HCT116 (cell line): ENCODE measurements at regions not wholly inside any gene's neighbourhood (a gene's known extent, or its start where the extent isn't known, plus 50 kb on each side); places are given as distances from the start of the nearest gene placed in this dataset.

Experiments used
- ATAC-seq: fragments of 200-7000 bp; cut with Tn5 transposase; 2 replicates; pipeline ENCODE4 v1.9.1; 2020; ENCODE audit warnings: mild to moderate bottlenecking, moderate library complexity
- BruUV-seq: library from RNA; stranded (reverse); fragments of 400-500 nt; replicated peaks from 2 replicates; lab custom pipeline; 2021; lab: Mats Ljungman, UMichigan
- CTCF ChIA-PET: fragments of 300-600 bp; sonication (Branson Sonifier 250); formaldehyde crosslinking; loops from one replicate; lab custom pipeline; 2021; ENCODE audit warnings: antibody characterized with exemption; lab: Charles Lee
- POLR2A ChIA-PET: fragments of 300-600, 350-600 bp; sonication (Branson Sonifier 250); formaldehyde crosslinking; loops from one replicate; lab custom pipeline; 2021; ENCODE audit warnings: antibody characterized with exemption; lab: Charles Lee
- RAD21 ChIA-PET, 2 experiments: fragments of 300-600 bp; sonication (Branson Sonifier 250); formaldehyde crosslinking; loops; one replicate each; lab custom pipeline; 2023; ENCODE audit warnings: low total read pairs in 2 of 2; ENCODE audit not compliant: uncharacterized antibody in 2 of 2, unreplicated experiment in 2 of 2, low non-redundant PET in 1 of 2; lab: Charles Lee
- DNase-seq: peaks from one replicate; pipeline ENCODE4 v3.0.0-alpha.2; 2010; ENCODE audit warnings: low read depth, low spot score
- H2AFZ ChIP-seq: fragments of 200-600 bp; shearing (Covaris generic), sonication (generic); 2 replicates; pipeline ENCODE4 v1.6.1; 2017; ENCODE audit warnings: low read depth, mixed run types, mixed read lengths, antibody characterized with exemption, low read length; ENCODE audit not compliant: poor library complexity, severe bottlenecking
- H3K27ac ChIP-seq: 2 replicates; pipeline ENCODE4 v1.5.1; 2012; ENCODE audit warnings: low read depth, low read length
- H3K27me3 ChIP-seq: fragments of 200-600 bp; sonication (generic); 2 replicates; pipeline ENCODE4 v1.6.1; 2016; ENCODE audit warnings: mixed run types, low read length, mixed read lengths; ENCODE audit not compliant: insufficient read depth
- H3K36me3 ChIP-seq, 2 experiments: fragments of 200-500 bp in 1 of 2; fragments of 200-600 bp in 1 of 2; sonication (Bioruptor generic) in 1 of 2; sonication (generic) in 1 of 2; 2 replicates each; pipeline versions ENCODE4 v1.5.1 to v1.6.1; 2014 to 2016; ENCODE audit warnings: low read length in 2 of 2, inconsistent platforms in 1 of 2, mixed read lengths in 1 of 2, mixed run types in 1 of 2; ENCODE audit not compliant: insufficient read depth in 2 of 2, control insufficient read depth in 1 of 2
- H3K4me1 ChIP-seq, 2 experiments: fragments of 200-600 bp in 1 of 2; sonication (generic) in 1 of 2; 2 replicates each; pipeline versions ENCODE4 v1.5.1 to v1.6.1; 2012 to 2017; ENCODE audit warnings: low read length in 2 of 2, inconsistent platforms in 1 of 2, mild to moderate bottlenecking in 1 of 2, mixed read lengths in 1 of 2, mixed run types in 1 of 2, moderate library complexity in 1 of 2; ENCODE audit not compliant: insufficient read depth in 2 of 2, control insufficient read depth in 1 of 2
- H3K4me2 ChIP-seq: fragments of 200-600 bp; sonication (generic); 2 replicates; pipeline ENCODE4 v1.6.1; 2017; ENCODE audit warnings: mixed run types, low read length, mixed read lengths
- H3K4me3 ChIP-seq, 2 experiments: fragments of 200-600 bp in 1 of 2; sonication (generic) in 1 of 2; replicated peaks in 1 of 2; 2 replicates each; pipeline ENCODE4 v1.5.1; 2011 to 2016; ENCODE audit warnings: low read length in 2 of 2, control low read depth in 1 of 2, low read depth in 1 of 2, mild to moderate bottlenecking in 1 of 2, mixed read lengths in 1 of 2, mixed run types in 1 of 2
- H3K79me2 ChIP-seq: fragments of 200-600 bp; sonication (generic); 2 replicates; pipeline ENCODE4 v1.6.1; 2017; ENCODE audit warnings: mild to moderate bottlenecking, mixed run types, low read length, moderate library complexity, mixed read lengths; ENCODE audit not compliant: insufficient read depth
- H3K9ac ChIP-seq: fragments of 200-600 bp; sonication (generic); 2 replicates; pipeline ENCODE4 v1.6.1; 2016; ENCODE audit warnings: low read length, mixed read lengths
- H3K9me2 ChIP-seq: fragments of 200-600 bp; sonication (generic), shearing (Covaris generic); 2 replicates; pipeline ENCODE4 v1.6.1; 2017; ENCODE audit warnings: mixed run types, mild to moderate bottlenecking, moderate library complexity; ENCODE audit not compliant: insufficient read depth
- H3K9me3 ChIP-seq, 2 experiments: fragments of 200-500 bp in 1 of 2; fragments of 200-600 bp in 1 of 2; sonication (Bioruptor generic) in 1 of 2; sonication (generic) in 1 of 2; 2 replicates each; pipeline ENCODE4 v1.6.1; 2014 to 2017; ENCODE audit warnings: low read length in 2 of 2, mixed read lengths in 2 of 2, inconsistent platforms in 1 of 2, low read depth in 1 of 2, mild to moderate bottlenecking in 1 of 2, mixed run types in 1 of 2, moderate library complexity in 1 of 2; ENCODE audit not compliant: control insufficient read depth in 1 of 2, insufficient read depth in 1 of 2
- H4K20me1 ChIP-seq: fragments of 200-600 bp; sonication (generic), shearing (Covaris generic); 2 replicates; pipeline ENCODE4 v1.6.1; 2017; ENCODE audit warnings: mixed run types, mild to moderate bottlenecking, moderate library complexity; ENCODE audit not compliant: insufficient read depth
- ATF3 ChIP-seq: IDR thresholded peaks from 2 replicates; pipeline ENCODE4 v1.6.1; 2012
- CBX3 ChIP-seq: IDR thresholded peaks from 2 replicates; pipeline ENCODE4 v1.6.1; 2012; ENCODE audit warnings: low read depth
- CEBPB ChIP-seq: IDR thresholded peaks from 2 replicates; pipeline ENCODE4 v1.6.1; 2012; ENCODE audit warnings: low read depth
- CTCF ChIP-seq, 3 experiments: fragments of 200-600 bp in 1 of 3; sonication (generic) in 1 of 3; IDR thresholded peaks in 2 of 3; conservative IDR thresholded peaks in 1 of 3; 2 replicates each; pipeline ENCODE4 v1.5.1; 2012 to 2017; ENCODE audit warnings: low read depth in 2 of 3, low read length in 2 of 3, antibody characterized with exemption in 1 of 3, borderline replicate concordance in 1 of 3, control low read depth in 1 of 3, mild to moderate bottlenecking in 1 of 3, mixed read lengths in 1 of 3, mixed run types in 1 of 3, moderate library complexity in 1 of 3; ENCODE audit not compliant: insufficient read depth in 1 of 3
- EGR1 ChIP-seq: IDR thresholded peaks from 2 replicates; pipeline ENCODE4 v1.6.1; 2012; ENCODE audit warnings: low read depth
- ELF1 ChIP-seq: IDR thresholded peaks from 2 replicates; pipeline ENCODE4 v1.6.1; 2012; ENCODE audit warnings: low read depth, borderline replicate concordance
- EZH2 ChIP-seq: fragments of 200-600 bp; sonication (generic); IDR thresholded peaks from 2 replicates; pipeline ENCODE4 v1.6.1; 2017; ENCODE audit warnings: antibody characterized with exemption, mixed run types
- EZH2phosphoT487 ChIP-seq: fragments of 200-600 bp; IDR thresholded peaks from 2 replicates; pipeline ENCODE4 v1.6.1; 2018; ENCODE audit warnings: antibody characterized with exemption, borderline replicate concordance
- FOSL1 ChIP-seq: IDR thresholded peaks from 2 replicates; pipeline ENCODE4 v1.6.1; 2012; ENCODE audit warnings: low read depth
- JUND ChIP-seq: IDR thresholded peaks from 2 replicates; pipeline ENCODE4 v1.6.1; 2012
- MAX ChIP-seq: IDR thresholded peaks from 2 replicates; pipeline ENCODE4 v1.6.1; 2012
- POLR2AphosphoS5 ChIP-seq: IDR thresholded peaks from 2 replicates; pipeline ENCODE4 v1.6.1; 2011; ENCODE audit warnings: mild to moderate bottlenecking, low read depth, low read length, moderate library complexity
- RAD21 ChIP-seq: IDR thresholded peaks from 2 replicates; pipeline ENCODE4 v1.6.1; 2012; ENCODE audit warnings: low read depth, mild to moderate bottlenecking
- SIN3A ChIP-seq: IDR thresholded peaks from 2 replicates; pipeline ENCODE4 v1.6.1; 2012; ENCODE audit warnings: low read depth
- SP1 ChIP-seq: IDR thresholded peaks from 2 replicates; pipeline ENCODE4 v1.6.1; 2012; ENCODE audit warnings: low read depth
- SRF ChIP-seq: IDR thresholded peaks from 2 replicates; pipeline ENCODE4 v1.6.1; 2012; ENCODE audit warnings: low read depth
- TCF7L2 ChIP-seq: IDR thresholded peaks from 2 replicates; pipeline ENCODE4 v1.7.0; 2011; ENCODE audit warnings: borderline replicate concordance, inconsistent platforms; ENCODE audit not compliant: insufficient read depth, insufficient read length; ENCODE audit errors: extremely low read depth
- YY1 ChIP-seq: IDR thresholded peaks from 2 replicates; pipeline ENCODE4 v1.6.1; 2011; ENCODE audit warnings: low read length, low read depth, moderate library complexity, mild to moderate bottlenecking; ENCODE audit not compliant: insufficient replicate concordance; ENCODE audit errors: extremely low read depth
- ZFX ChIP-seq: fragments of 450-650 bp; IDR thresholded peaks from 2 replicates; pipeline ENCODE4 v1.6.1; 2017
- ZNF274 ChIP-seq: fragments of 200-500 bp; sonication (Bioruptor generic); IDR thresholded peaks from 2 replicates; pipeline ENCODE4 v1.6.1; 2014; ENCODE audit warnings: mild to moderate bottlenecking, low read depth, low read length, inconsistent platforms
- intact Hi-C: fragments of 100-400 bp; cut with micrococcal nuclease; formaldehyde crosslinking; loops from 2 replicates; pipeline ENCODE4 v1.10.0; 2022

- H3K4me2 ChIP-seq = no peak overlapping the region
- H3K4me3 ChIP-seq = no peak overlapping the region
- no peaks in the 10 kb centered on the region for H4K20me1 ChIP-seq
- TF ChIP-seq EZH2 = no peak
- TF ChIP-seq EGR1 = no peak
- TF ChIP-seq FOSL1 = no peak
- no peak for TF ChIP-seq SRF
- TF ChIP-seq ATF3 = no peak
- no peak for TF ChIP-seq MAX
- no peak for TF ChIP-seq ELF1
- no peak for TF ChIP-seq ZFX
- TF ChIP-seq EZH2phosphoT487 = no peak
- TF ChIP-seq JUND = no peak
- no peak for TF ChIP-seq CEBPB
- no peak for TF ChIP-seq CTCF (IDR thresholded peaks at IDR 0.05 in 2 of 3, conservative IDR thresholded peaks at IDR 0.05 in 1 of 3; ENCODE audit: borderline replicate concordance in 1 of 3, insufficient read depth in 1 of 3, low read depth in 2 of 3, low read length in 2 of 3)
- TF ChIP-seq YY1 = no peak
- TF ChIP-seq RAD21 = no peak
- no peak for TF ChIP-seq ZNF274
- no peak for TF ChIP-seq TCF7L2
- no peak for TF ChIP-seq SIN3A
- TF ChIP-seq SP1 = no peak
- no peak for TF ChIP-seq POLR2AphosphoS5
- no peak for TF ChIP-seq CBX3
- DNase-seq (no peak), ATAC-seq (no peak)
- H3K9me3 ChIP-seq = peaks cover 8 to 27% of the 10 kb centered on the region in 2 experiments; a peak in 2 of 4 replicates
- POLR2A ChIA-PET = no interaction called here
- H3K9ac ChIP-seq = no peak overlapping the region
- RAD21 ChIA-PET = no interaction called here
- no peaks in the 10 kb centered on the region for H3K27me3 ChIP-seq
- intact Hi-C loops = no loop called here
- no peaks in the 10 kb centered on the region for H3K4me1 ChIP-seq
- H3K79me2 ChIP-seq = no peaks in the 10 kb centered on the region
- no peak overlapping the region for H2AFZ ChIP-seq
- CTCF ChIA-PET = no interaction called here
- BruUV-seq = no TSS peak
- H3K9me2 ChIP-seq = no peaks in the 10 kb centered on the region
- H3K27ac ChIP-seq = no peak overlapping the region
- no peaks in the 10 kb centered on the region for H3K36me3 ChIP-seq
Observed at GRCh38 chr16:62853887-62854286, 817.6 kb upstream of the CDH8 start.
